Fibroblast of skin of scalp (primary cell): ENCODE measurements at regions not wholly inside any gene's neighbourhood (a gene's known extent, or its start where the extent isn't known, plus 50 kb on each side); places are given as distances from the start of the nearest gene placed in this dataset.

Source experiments
- DNase-seq: peaks from one replicate; pipeline ENCODE4 v3.0.0-alpha.2; 2013

- no peak for DNase-seq
These were observed 333.0 kb downstream of the GRB14 start for GRCh38 chr2:164288235-164288634.

GRCh38 chr2:164287056-164287455 lies 334.2 kb downstream of the GRB14 start:
- DNase-seq: no peak

GRCh38 chr2:164285576-164285975 lies 335.7 kb downstream of the GRB14 start:
- DNase-seq: no peak

GRCh38 chr2:164281896-164282295 lies 339.4 kb downstream of the GRB14 start:
- no peak for DNase-seq

- DNase-seq: no peak
These were observed 345.6 kb downstream of the GRB14 start for GRCh38 chr2:164275659-164276058.

GRCh38 chr2:164260506-164260905 lies 360.8 kb downstream of the GRB14 start:
- DNase-seq: no peak

- DNase-seq: no peak
These were observed 363.5 kb downstream of the GRB14 start for GRCh38 chr2:164257742-164258141.

DNA sequence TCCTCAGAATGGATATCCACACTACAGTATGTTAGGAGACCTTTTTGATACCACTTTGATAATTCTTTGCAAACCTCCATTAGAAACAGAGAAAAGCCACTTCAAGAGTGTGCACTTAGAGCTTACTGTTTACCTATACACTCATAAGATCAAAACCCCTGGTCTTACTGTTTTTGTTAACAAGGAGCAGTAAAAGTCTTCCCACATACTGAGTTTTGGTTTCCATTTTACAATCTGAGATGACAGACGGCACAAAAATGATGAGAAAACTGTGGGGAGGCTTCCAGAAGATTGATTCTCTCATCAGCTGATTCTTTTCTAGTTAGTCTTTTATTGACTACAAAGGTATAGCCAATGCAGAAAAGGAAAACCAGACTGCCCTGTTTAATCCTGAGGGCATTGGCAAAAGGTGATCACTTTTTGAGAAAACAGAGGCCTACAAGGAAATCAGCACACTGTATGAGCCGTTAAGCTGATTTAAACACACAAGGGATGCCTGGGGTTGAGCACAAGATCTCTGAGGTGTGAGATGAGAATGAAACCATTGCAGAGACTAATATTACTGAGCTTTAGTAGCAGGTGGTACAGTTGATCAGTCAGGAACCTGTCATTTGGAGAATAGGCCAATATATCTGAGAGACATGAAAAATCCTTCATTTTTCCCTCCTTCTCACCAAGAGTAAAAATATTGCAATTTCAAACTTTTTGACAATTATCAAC lies 368.6 kb downstream of the GRB14 start:
- DNase-seq: no peak

GRCh38 chr2:164243315-164243714 lies 378.0 kb downstream of the GRB14 start:
- no peak for DNase-seq

- no peak for DNase-seq
These were observed 378.9 kb downstream of the GRB14 start for GRCh38 chr2:164242409-164242808.

DNA sequence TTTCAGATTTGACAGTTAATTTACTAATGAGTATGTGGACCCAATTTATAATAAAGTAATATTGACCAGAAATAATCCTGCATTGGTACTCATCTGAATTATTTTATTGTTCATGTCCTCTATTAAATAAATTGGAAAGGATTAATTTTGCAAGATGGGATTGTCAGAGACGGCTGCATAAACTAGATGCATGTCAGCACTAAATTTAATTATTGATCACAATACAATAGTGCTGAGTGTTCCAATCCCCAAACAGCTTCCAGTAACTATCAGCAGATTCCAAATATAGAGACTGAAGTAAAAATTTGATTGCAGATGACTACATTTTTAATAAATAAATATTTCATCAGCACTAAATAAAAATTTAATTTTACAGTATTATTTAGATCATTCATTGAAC lies 387.2 kb downstream of the GRB14 start:
- DNase-seq: no peak

DNA sequence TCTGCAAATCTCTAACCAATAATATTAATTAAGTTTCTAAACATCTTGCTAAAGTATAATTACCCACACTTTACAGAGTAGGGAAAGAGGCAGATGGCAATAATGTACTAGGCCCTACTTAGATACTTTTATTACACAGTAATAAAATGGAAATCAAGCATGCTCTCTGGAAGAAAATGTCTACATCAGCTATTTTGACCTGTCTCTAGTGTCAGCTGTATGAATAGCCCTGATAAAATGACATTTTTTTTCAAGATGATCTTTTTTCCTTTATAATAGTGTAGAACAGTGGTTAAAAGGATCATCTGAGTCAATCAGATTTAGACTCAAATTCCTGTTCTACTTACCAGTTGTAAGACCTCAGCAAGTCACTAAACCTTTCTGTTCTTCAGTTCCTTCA lies 397.3 kb downstream of the GRB14 start:
- DNase-seq: no peak

DNA sequence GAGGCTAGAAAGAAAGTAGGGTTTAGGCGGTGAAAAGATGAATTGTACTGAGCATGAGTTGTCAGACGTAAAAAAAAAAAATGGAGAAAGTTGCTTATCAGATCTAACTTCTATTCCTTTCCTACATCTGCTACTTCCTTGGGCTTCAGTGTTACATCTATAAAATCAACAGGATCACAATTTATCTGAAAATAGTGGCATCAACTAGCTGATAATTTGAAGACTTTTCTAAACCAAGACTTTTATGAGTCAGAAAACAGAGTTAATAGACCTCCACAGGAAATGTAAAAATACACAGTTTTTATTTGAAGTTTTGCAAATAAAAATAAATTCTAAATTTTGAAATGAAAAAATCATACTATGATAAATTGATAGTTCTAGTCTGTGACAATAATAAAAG lies 399.8 kb downstream of the GRB14 start:
- no peak for DNase-seq

DNA sequence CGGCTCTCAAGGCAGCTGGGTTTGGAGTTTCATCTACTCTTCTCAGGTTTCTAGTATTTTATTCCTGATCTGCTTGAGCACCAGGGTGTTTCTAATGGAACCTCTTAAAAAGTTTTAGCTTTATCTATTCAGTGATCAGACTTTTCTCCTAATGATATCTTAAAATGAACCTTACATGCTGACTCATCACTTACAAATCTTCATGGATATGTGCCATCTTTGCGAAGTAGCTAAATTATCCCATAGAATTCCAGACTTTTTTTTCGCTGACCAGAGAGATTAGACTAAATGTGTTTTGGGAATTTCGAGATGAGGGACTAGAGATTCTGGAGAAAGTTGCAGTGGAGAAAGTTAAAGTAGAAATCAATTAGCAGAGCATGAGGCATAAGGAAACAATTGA lies 401.0 kb downstream of the GRB14 start:
- peak; percentile 16 for DNase-seq

GRCh38 chr2:164213916-164214315 lies 407.4 kb downstream of the GRB14 start:
- no peak for DNase-seq

- peak; percentile 91 for DNase-seq
These were observed 415.9 kb downstream of the GRB14 start for GRCh38 chr2:164205347-164205746.

GRCh38 chr2:164203131-164203530 lies 418.2 kb downstream of the GRB14 start:
- DNase-seq: no peak

GRCh38 chr2:164198256-164198655 lies 423.0 kb downstream of the GRB14 start:
- DNase-seq: no peak

DNA sequence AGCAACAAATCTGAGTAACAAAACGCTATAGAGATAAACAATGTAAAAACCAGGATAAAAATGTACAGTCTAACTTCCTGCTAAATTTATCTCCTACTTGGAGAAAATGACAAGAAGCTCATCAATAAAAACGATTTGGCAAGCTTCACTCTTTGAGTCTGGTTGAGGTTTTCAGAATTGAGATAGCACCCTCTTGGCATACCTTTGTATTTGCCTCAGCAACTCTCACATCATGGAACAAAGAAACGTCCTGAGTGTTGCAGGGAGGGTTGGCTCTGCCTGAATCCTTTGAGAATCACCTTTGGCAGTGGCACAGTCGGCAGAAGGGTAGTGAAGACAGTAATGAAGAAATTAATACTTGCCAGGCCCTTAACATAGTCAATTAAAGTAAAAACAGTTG lies 430.6 kb downstream of the GRB14 start:
- no peak for DNase-seq

GRCh38 chr2:164189851-164190250 lies 431.4 kb downstream of the GRB14 start:
- no peak for DNase-seq

DNA sequence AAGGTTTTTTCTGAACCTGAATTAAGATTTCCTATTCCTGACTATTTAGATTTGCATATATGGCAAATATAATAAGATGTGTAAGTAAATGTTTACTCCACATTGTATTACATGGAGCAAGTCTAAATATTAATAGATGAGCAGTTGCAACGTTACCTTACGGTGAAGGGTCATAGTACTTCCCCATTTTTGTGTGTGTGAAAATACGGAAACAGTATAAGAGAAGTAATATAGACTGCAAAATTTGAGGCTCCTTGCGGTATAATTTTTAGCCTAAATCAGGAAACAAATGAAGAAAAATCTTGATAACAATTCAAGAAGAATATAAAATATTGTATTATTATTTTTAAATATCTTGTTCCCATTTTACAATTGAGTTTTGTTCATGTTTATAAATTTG lies 434.2 kb downstream of the GRB14 start:
- DNase-seq: no peak

- DNase-seq: no peak
These were observed 434.7 kb downstream of the GRB14 start for GRCh38 chr2:164186591-164186990.

DNA sequence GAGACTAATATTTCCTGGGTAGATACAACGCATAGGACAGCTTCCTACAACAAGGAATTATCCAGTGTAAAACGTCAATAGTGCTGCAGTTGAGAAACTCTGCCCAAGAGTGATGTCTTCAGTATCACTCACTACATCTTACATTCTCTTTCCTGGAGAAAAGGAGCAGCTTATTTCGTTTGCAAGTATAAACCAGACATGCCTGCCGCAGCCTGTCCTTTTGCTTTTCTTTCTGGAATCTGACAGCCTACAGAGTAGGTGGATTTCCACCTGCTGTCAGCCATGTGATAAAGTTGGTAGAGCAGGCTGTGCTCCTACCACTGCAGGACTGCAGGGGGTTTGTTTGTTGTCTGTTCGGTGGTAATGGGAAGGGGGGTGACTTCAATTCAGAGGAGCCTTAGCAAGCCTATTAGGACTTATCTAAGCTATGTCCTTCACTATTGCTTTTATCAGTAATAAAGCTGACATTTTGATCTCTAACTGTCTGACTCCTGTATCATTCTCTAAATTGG lies 439.1 kb downstream of the GRB14 start:
- DNase-seq: no peak

- peak; percentile 58 for DNase-seq
These were observed 442.3 kb downstream of the GRB14 start for GRCh38 chr2:164178835-164179465.
